A549 (cell line): ENCODE measurements at regions not wholly inside any gene's neighbourhood (a gene's known extent, or its start where the extent isn't known, plus 50 kb on each side); places are given as distances from the start of the nearest gene placed in this dataset.

ENCODE experiments used
- KDM1A ChIP-seq: fragments of 200-600 bp; sonication (generic); IDR thresholded peaks from 2 replicates; pipeline ENCODE4 v1.6.1; 2016; ENCODE audit warnings: low read depth, mild to moderate bottlenecking
- PHF8 ChIP-seq: fragments of 200-600 bp; sonication (generic); IDR thresholded peaks from 2 replicates; pipeline ENCODE4 v1.6.1; 2016; ENCODE audit warnings: low read depth, mild to moderate bottlenecking, antibody characterized with exemption, moderate library complexity, borderline replicate concordance
- RFX5 ChIP-seq: fragments of 450-650 bp; IDR thresholded peaks from 2 replicates; pipeline ENCODE4 v1.7.1; 2014; ENCODE audit warnings: antibody characterized with exemption, mild to moderate bottlenecking, moderate library complexity
- ZSCAN20 ChIP-seq: fragments of 250-450 bp; sonication (Bioruptor Pico); IDR thresholded peaks from 2 replicates; pipeline ENCODE4 v1.8.0; 2022; ENCODE audit warnings: mild to moderate bottlenecking, moderate library complexity

GRCh38 chr9:91098203-91098850, 263.4 kb downstream of the AUH start:
- no peak for TF ChIP-seq RFX5
- TF ChIP-seq ZSCAN20 (CRISPR knock-in tag) = no peak
- no peak for TF ChIP-seq KDM1A
- TF ChIP-seq PHF8 = no peak
